Endodermal cell (in vitro differentiated cells): ENCODE measurements at regions not wholly inside any gene's neighbourhood (a gene's known extent, or its start where the extent isn't known, plus 50 kb on each side); places are given as distances from the start of the nearest gene placed in this dataset.

Experiments used
- DNase-seq: peaks from one replicate; pipeline ENCODE4 v3.0.0-alpha.2; 2017
- H3K27ac ChIP-seq: 2 replicates; pipeline ENCODE4 v1.5.1; 2013; ENCODE audit warnings: mild to moderate bottlenecking, low read depth, low read length, moderate library complexity
- H3K27me3 ChIP-seq: 2 replicates; pipeline ENCODE4 v1.6.1; 2013; ENCODE audit warnings: mild to moderate bottlenecking, low read length, moderate library complexity; ENCODE audit not compliant: insufficient read depth, control insufficient read depth, poor library complexity, severe bottlenecking
- H3K36me3 ChIP-seq: 2 replicates; pipeline ENCODE4 v1.7.0; 2013; ENCODE audit warnings: mild to moderate bottlenecking, low read length, moderate library complexity; ENCODE audit not compliant: control insufficient read depth, insufficient read depth
- H3K4me1 ChIP-seq: one replicate; pipeline ENCODE4 v1.7.0; 2013; ENCODE audit warnings: low read length; ENCODE audit not compliant: control insufficient read depth, insufficient read depth
- H3K4me3 ChIP-seq: 2 replicates; pipeline ENCODE4 v1.5.1; 2013; ENCODE audit warnings: mild to moderate bottlenecking, low read length, moderate library complexity
- H3K9ac ChIP-seq: 2 replicates; pipeline ENCODE4 v1.6.1; 2013; ENCODE audit warnings: mild to moderate bottlenecking, low read length, moderate library complexity; ENCODE audit not compliant: poor library complexity, severe bottlenecking; ENCODE audit errors: extremely low read depth
- H3K9me3 ChIP-seq: 2 replicates; pipeline ENCODE4 v1.6.1; 2013; ENCODE audit warnings: mild to moderate bottlenecking, low read length, moderate library complexity; ENCODE audit not compliant: control insufficient read depth
- H3K27ac Mint-ChIP-seq: 2 replicates; pipeline ENCODE4 v1.8.0; 2020; ENCODE audit warnings: mixed read lengths
- H3K27me3 Mint-ChIP-seq: 2 replicates; pipeline ENCODE4 v1.8.0; 2021; ENCODE audit warnings: mild to moderate bottlenecking, mixed read lengths; ENCODE audit not compliant: insufficient read depth
- H3K36me3 Mint-ChIP-seq: 2 replicates; pipeline ENCODE4 v1.8.0; 2020; ENCODE audit warnings: low read depth, mixed read lengths
- H3K4me1 Mint-ChIP-seq: 2 replicates; pipeline ENCODE4 v1.8.0; 2020; ENCODE audit warnings: mixed read lengths
- H3K4me3 Mint-ChIP-seq: 2 replicates; pipeline ENCODE4 v1.8.0; 2020; ENCODE audit warnings: mild to moderate bottlenecking, moderate library complexity, mixed read lengths
- H3K9me3 Mint-ChIP-seq: 2 replicates; pipeline ENCODE4 v1.8.0; 2020; ENCODE audit warnings: mild to moderate bottlenecking, mixed read lengths
- CTCF ChIP-seq: fragments of 200-600 bp; sonication (generic); conservative IDR thresholded peaks from 2 replicates; pipeline ENCODE4 v1.5.0; 2021; ENCODE audit warnings: antibody characterized with exemption, mild to moderate bottlenecking
- WGBS, 2 experiments: methylation state at CpG; one replicate each; pipeline versions ENCODE4 v1.1.5 to v1.1.7; 2013; ENCODE audit warnings: missing lambda C conversion rate in 2 of 2, mixed read lengths in 1 of 2; ENCODE audit not compliant: insufficient coverage in 1 of 2, insufficient read length in 1 of 2; 5-methylcytosine and 5-hydroxymethylcytosine counted together

GRCh38 chrX:42497356-42497755 lies 280.6 kb downstream of the PPP1R2C start:
- Histone ChIP-seq H3K4me3 (no peak overlapping the region), H3K27ac (no peak overlapping the region), H3K9me3 (no peaks in the 10 kb centered on the region), H3K27me3 (no peaks in the 10 kb centered on the region), H3K4me1 (no peaks in the 10 kb centered on the region), H3K36me3 (no peaks in the 10 kb centered on the region), H3K9ac (no peak overlapping the region)
- Mint-ChIP-seq H3K27me3 (no peaks in the 10 kb centered on the region), H3K9me3 (no peaks in the 10 kb centered on the region), H3K4me1 (no peaks in the 10 kb centered on the region), H3K27ac (no peak overlapping the region), H3K4me3 (no peak overlapping the region), H3K36me3 (no peaks in the 10 kb centered on the region)
- no peak for TF ChIP-seq CTCF
- DNase-seq = no peak
- WGBS, 2 experiments = 87% methylated on average over 3 of the region's 4 CpGs

- no peaks in the 10 kb centered on the region for H3K36me3 Mint-ChIP-seq
- DNase-seq = no peak
- H3K4me3 Mint-ChIP-seq = no peak overlapping the region
- no peaks in the 10 kb centered on the region for H3K27me3 ChIP-seq
- H3K9me3 Mint-ChIP-seq = no peaks in the 10 kb centered on the region
- no peaks in the 10 kb centered on the region for H3K36me3 ChIP-seq
- no peaks in the 10 kb centered on the region for H3K4me1 Mint-ChIP-seq
- no peak for TF ChIP-seq CTCF
- no peaks in the 10 kb centered on the region for H3K9me3 ChIP-seq
- H3K27me3 Mint-ChIP-seq = no peaks in the 10 kb centered on the region
- H3K4me1 ChIP-seq = no peaks in the 10 kb centered on the region
- H3K9ac ChIP-seq = no peak overlapping the region
- no peak overlapping the region for H3K4me3 ChIP-seq
- no peak overlapping the region for H3K27ac Mint-ChIP-seq
- H3K27ac ChIP-seq = no peak overlapping the region
Observed at GRCh38 chrX:42496239-42496638, 281.7 kb downstream of the PPP1R2C start.

- Mint-ChIP-seq H3K27me3 (no peaks in the 10 kb centered on the region), H3K4me3 (no peak overlapping the region), H3K36me3 (no peaks in the 10 kb centered on the region), H3K27ac (no peak overlapping the region), H3K4me1 (peaks cover 3% of the 10 kb centered on the region), H3K9me3 (no peaks in the 10 kb centered on the region)
- TF ChIP-seq CTCF = no peak
- H3K4me1 ChIP-seq = no peaks in the 10 kb centered on the region
- no peaks in the 10 kb centered on the region for H3K27me3 ChIP-seq
- H3K36me3 ChIP-seq = no peaks in the 10 kb centered on the region
- no peak overlapping the region for H3K27ac ChIP-seq
- H3K9ac ChIP-seq = no peak overlapping the region
- no peak overlapping the region for H3K4me3 ChIP-seq
- DNase-seq = no peak
- 88 to 96% methylated on average over 3 to 7 of the region's 7 CpGs for WGBS, 2 experiments
- no peaks in the 10 kb centered on the region for H3K9me3 ChIP-seq
Observed at GRCh38 chrX:42495139-42495538, 282.8 kb downstream of the PPP1R2C start.
